Skin of body (tissue), 1 donor: ENCODE measurements at regions not wholly inside any gene's neighbourhood (a gene's known extent, or its start where the extent isn't known, plus 50 kb on each side); places are given as distances from the start of the nearest gene placed in this dataset.

Experiments used
- DNase-seq: peaks from one replicate; lab custom pipeline; 2025; lab: John Stamatoyannopoulos, UW

GRCh38 chr11:128266893-128267292, 320.5 kb downstream of the ETS1 start:
- DNase-seq, result no peak

- no peak for DNase-seq
These were observed 324.7 kb downstream of the ETS1 start for GRCh38 chr11:128262463-128263345.

- DNase-seq, result no peak
These were observed 326.3 kb downstream of the ETS1 start for GRCh38 chr11:128261011-128261421.

GRCh38 chr11:128260398-128260797, 327.0 kb downstream of the ETS1 start:
- no peak for DNase-seq

- DNase-seq, result no peak
These were observed 327.5 kb downstream of the ETS1 start for GRCh38 chr11:128259816-128260215.

GRCh38 chr11:128254941-128255340, 332.4 kb downstream of the ETS1 start:
- DNase-seq, result no peak

- DNase-seq, result no peak
These were observed 336.2 kb downstream of the ETS1 start for GRCh38 chr11:128251140-128251539.

- DNase-seq, result no peak
These were observed 336.9 kb downstream of the ETS1 start for GRCh38 chr11:128250482-128250881.

GRCh38 chr11:128246810-128247594, 340.4 kb downstream of the ETS1 start:
- DNase-seq, result peak; percentile 54

- DNase-seq, result peak; percentile 54
These were observed 341.0 kb downstream of the ETS1 start for GRCh38 chr11:128246364-128246801.

- no peak for DNase-seq
These were observed 342.5 kb downstream of the ETS1 start for GRCh38 chr11:128244871-128245270.

- DNase-seq, result no peak
These were observed 344.9 kb downstream of the ETS1 start for GRCh38 chr11:128242451-128242850.

GRCh38 chr11:128240546-128240945, 346.8 kb downstream of the ETS1 start:
- DNase-seq, result peak; percentile 37

- DNase-seq, result no peak
These were observed 348.1 kb downstream of the ETS1 start for GRCh38 chr11:128239306-128239705.

- no peak for DNase-seq
These were observed 348.7 kb downstream of the ETS1 start for GRCh38 chr11:128238521-128239265.

- no peak for DNase-seq
These were observed 350.6 kb downstream of the ETS1 start for GRCh38 chr11:128236506-128237498.

GRCh38 chr11:128235958-128236357, 351.4 kb downstream of the ETS1 start:
- DNase-seq, result no peak

- DNase-seq, result no peak
These were observed 351.9 kb downstream of the ETS1 start for GRCh38 chr11:128235426-128235825.

- DNase-seq, result no peak
These were observed 353.2 kb downstream of the ETS1 start for GRCh38 chr11:128234143-128234542.

- DNase-seq, result no peak
These were observed 354.8 kb downstream of the ETS1 start for GRCh38 chr11:128232588-128232987.
